Glutamatergic neuron (in vitro differentiated cells): ENCODE measurements at regions not wholly inside any gene's neighbourhood (a gene's known extent, or its start where the extent isn't known, plus 50 kb on each side); places are given as distances from the start of the nearest gene placed in this dataset.

Source experiments
- DNase-seq: peaks from one replicate; pipeline ENCODE4 v3.0.0; 2022
- H3K27ac Mint-ChIP-seq: one replicate; pipeline ENCODE4 v1.8.0; 2020; ENCODE audit warnings: mild to moderate bottlenecking, mixed read lengths, inconsistent platforms; ENCODE audit not compliant: unreplicated experiment
- H3K27me3 Mint-ChIP-seq: one replicate; pipeline ENCODE4 v1.8.0; 2020; ENCODE audit warnings: mild to moderate bottlenecking, moderate library complexity, mixed read lengths, inconsistent platforms; ENCODE audit not compliant: unreplicated experiment
- H3K36me3 Mint-ChIP-seq: one replicate; pipeline ENCODE4 v1.8.0; 2020; ENCODE audit warnings: mild to moderate bottlenecking, mixed read lengths, inconsistent platforms; ENCODE audit not compliant: unreplicated experiment
- H3K4me1 Mint-ChIP-seq: one replicate; pipeline ENCODE4 v1.8.0; 2020; ENCODE audit warnings: mild to moderate bottlenecking, low read depth, mixed read lengths, inconsistent platforms; ENCODE audit not compliant: unreplicated experiment
- H3K4me3 Mint-ChIP-seq: one replicate; pipeline ENCODE4 v1.8.0; 2020; ENCODE audit warnings: mild to moderate bottlenecking, mixed read lengths, inconsistent platforms; ENCODE audit not compliant: unreplicated experiment
- H3K9me3 Mint-ChIP-seq: one replicate; pipeline ENCODE4 v1.8.0; 2020; ENCODE audit warnings: mild to moderate bottlenecking, moderate library complexity, mixed read lengths, inconsistent platforms; ENCODE audit not compliant: unreplicated experiment
- CTCF ChIP-seq: fragments of 200-600 bp; sonication (generic); IDR thresholded peaks from one replicate; pipeline ENCODE4 v1.5.0; 2021; ENCODE audit not compliant: partially characterized antibody, unreplicated experiment

GRCh38 chr3:178392511-178392926, 143.7 kb upstream of the KCNMB2 start:
- peaks cover 8% of the 10 kb centered on the region for H3K4me1 Mint-ChIP-seq
- no peak overlapping the region for H3K27ac Mint-ChIP-seq
- TF ChIP-seq CTCF = no peak
- H3K9me3 Mint-ChIP-seq = no peaks in the 10 kb centered on the region
- no peak overlapping the region for H3K4me3 Mint-ChIP-seq
- H3K36me3 Mint-ChIP-seq = no peaks in the 10 kb centered on the region
- no peaks in the 10 kb centered on the region for H3K27me3 Mint-ChIP-seq
- no peak for DNase-seq

GRCh38 chr3:178393146-178393545, 143.1 kb upstream of the KCNMB2 start:
- no peak overlapping the region for H3K27ac Mint-ChIP-seq
- no peaks in the 10 kb centered on the region for H3K27me3 Mint-ChIP-seq

GRCh38 chr3:178393824-178394223, 142.4 kb upstream of the KCNMB2 start:
- Mint-ChIP-seq H3K27me3 (no peaks in the 10 kb centered on the region), H3K36me3 (no peaks in the 10 kb centered on the region), H3K4me1 (peaks cover 5% of the 10 kb centered on the region), H3K4me3 (no peak overlapping the region), H3K27ac (no peak overlapping the region), H3K9me3 (no peaks in the 10 kb centered on the region)
- TF ChIP-seq CTCF = no peak
- DNase-seq = no peak

More at GRCh38 chr3:178393146-178393545, 143.1 kb upstream of the KCNMB2 start:
- Mint-ChIP-seq H3K4me3 (no peak overlapping the region), H3K4me1 (peaks cover 5% of the 10 kb centered on the region), H3K36me3 (no peaks in the 10 kb centered on the region), H3K9me3 (no peaks in the 10 kb centered on the region)
- no peak for TF ChIP-seq CTCF
- DNase-seq = no peak

DNA sequence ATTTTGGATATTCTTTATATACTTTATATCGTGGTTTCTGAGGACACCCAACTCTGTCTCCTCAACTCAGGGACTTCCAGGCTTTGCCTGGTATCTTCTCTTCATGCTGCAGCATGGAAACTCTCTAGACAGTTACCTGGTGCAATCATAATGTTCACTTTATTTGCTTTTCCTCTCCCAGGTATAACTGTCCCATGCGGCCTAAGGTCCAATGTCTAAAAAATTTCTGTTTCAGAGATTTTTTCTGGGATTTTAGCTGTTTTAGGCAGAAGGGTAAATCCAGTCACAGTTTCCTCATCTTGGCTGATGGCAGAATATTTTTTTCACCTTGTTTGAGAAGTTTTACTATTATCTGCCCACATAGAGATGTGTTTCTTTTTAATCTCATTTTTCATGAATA, 139.9 kb upstream of the KCNMB2 start:
- H3K9me3 Mint-ChIP-seq = no peaks in the 10 kb centered on the region
- no peak for TF ChIP-seq CTCF

DNA sequence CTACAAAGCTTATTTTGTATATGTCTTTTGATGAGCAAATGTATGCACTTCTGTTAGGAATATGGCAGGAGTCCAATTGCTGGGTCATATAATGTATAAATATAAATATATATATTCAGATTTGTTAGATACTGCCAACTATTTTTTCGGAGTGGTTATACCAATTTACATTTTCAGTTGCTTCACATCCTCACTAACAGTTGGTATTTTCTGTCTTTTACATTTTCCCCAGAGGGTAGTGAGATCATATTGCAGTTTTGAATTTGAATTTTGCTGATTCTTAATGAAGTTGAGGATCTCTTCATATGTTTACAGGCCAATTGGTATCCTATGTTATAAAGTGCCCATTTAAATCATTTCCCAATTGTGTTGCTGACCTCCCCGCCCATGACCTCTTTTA, 139.0 kb upstream of the KCNMB2 start:
- no peak for TF ChIP-seq CTCF
- Mint-ChIP-seq H3K27ac (no peak overlapping the region), H3K9me3 (no peaks in the 10 kb centered on the region), H3K4me3 (no peak overlapping the region), H3K27me3 (no peaks in the 10 kb centered on the region), H3K36me3 (no peaks in the 10 kb centered on the region), H3K4me1 (peaks cover 5% of the 10 kb centered on the region)
- DNase-seq = no peak

More for the DNA sequence above, 139.9 kb upstream of the KCNMB2 start:
- H3K4me1 Mint-ChIP-seq = peaks cover 5% of the 10 kb centered on the region
- no peak overlapping the region for H3K4me3 Mint-ChIP-seq
- no peaks in the 10 kb centered on the region for H3K36me3 Mint-ChIP-seq
- no peak overlapping the region for H3K27ac Mint-ChIP-seq
- DNase-seq = no peak
- no peaks in the 10 kb centered on the region for H3K27me3 Mint-ChIP-seq
